GM23248 (cell line): ENCODE measurements at regions not wholly inside any gene's neighbourhood (a gene's known extent, or its start where the extent isn't known, plus 50 kb on each side); places are given as distances from the start of the nearest gene placed in this dataset.

Experiments used
- EZH2 ChIP-seq: fragments of 200-600 bp; sonication (generic); IDR thresholded peaks from 2 replicates; pipeline ENCODE4 v1.6.1; 2018; ENCODE audit warnings: antibody characterized with exemption, mild to moderate bottlenecking; ENCODE audit not compliant: insufficient read depth, poor library complexity, severe bottlenecking
- EZH2phosphoT487 ChIP-seq: fragments of 200-600 bp; sonication (generic); IDR thresholded peaks from 2 replicates; pipeline ENCODE4 v1.6.1; 2018; ENCODE audit warnings: antibody characterized with exemption, moderate library complexity, mild to moderate bottlenecking, low read depth; ENCODE audit not compliant: insufficient read depth

DNA sequence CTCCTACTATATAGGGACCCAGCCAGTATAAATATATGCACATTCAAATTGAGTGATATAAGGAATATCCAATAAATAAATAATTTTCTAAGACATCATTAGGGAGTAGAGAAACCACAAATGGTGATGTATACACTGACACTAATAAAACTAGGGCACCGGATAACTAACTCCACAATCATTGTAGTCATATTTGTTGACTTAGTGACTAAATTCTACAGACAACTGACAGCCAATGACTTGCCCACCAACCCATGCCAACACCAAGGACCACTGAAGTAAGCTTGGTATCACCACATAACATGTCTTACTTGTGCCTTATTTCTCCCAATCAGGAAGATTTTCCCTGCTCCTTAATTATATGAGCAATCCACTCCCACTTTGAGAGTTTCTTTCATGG, 139.6 kb upstream of the TRPC6 start:
- TF ChIP-seq EZH2 (no peak), EZH2phosphoT487 (no peak)
